HCT116 (cell line): ENCODE measurements at regions not wholly inside any gene's neighbourhood (a gene's known extent, or its start where the extent isn't known, plus 50 kb on each side); places are given as distances from the start of the nearest gene placed in this dataset.

ENCODE experiments used
- JUND ChIP-seq: IDR thresholded peaks from 2 replicates; pipeline ENCODE4 v1.6.1; 2012
- MAX ChIP-seq: IDR thresholded peaks from 2 replicates; pipeline ENCODE4 v1.6.1; 2012

GRCh38 chr2:15871239-15871783, 69.0 kb upstream of the MYCN start:
- no peak for TF ChIP-seq JUND
- TF ChIP-seq MAX = no peak
